Heart right ventricle (tissue), 16 donors: ENCODE measurements at regions not wholly inside any gene's neighbourhood (a gene's known extent, or its start where the extent isn't known, plus 50 kb on each side); places are given as distances from the start of the nearest gene placed in this dataset.

Source experiments
- ATAC-seq, 8 donors: fragments of 200-7000 bp; cut with Tn5 transposase; one replicate each; pipeline ENCODE4 v1.9.1; 2020; ENCODE audit warnings: mild to moderate bottlenecking in 8 of 8, moderate library complexity in 8 of 8, moderate number of reproducible peaks in 1 of 8
- DNase-seq, 2 donors: peaks; one replicate each; pipeline ENCODE4 v3.0.0-alpha.2; 2020
- H3K27ac ChIP-seq, 10 donors: fragments of 200-600 bp; sonication (generic) in 2 of 10; one replicate each; pipeline versions ENCODE4 v1.5.0 to v1.8.0; 2020 to 2022; ENCODE audit warnings: mild to moderate bottlenecking in 3 of 10
- H3K27me3 ChIP-seq, 7 donors: fragments of 200-600 bp; one replicate each; pipeline ENCODE4 v1.8.0; 2021 to 2022; ENCODE audit warnings: mild to moderate bottlenecking in 2 of 7
- H3K36me3 ChIP-seq, 9 donors: fragments of 200-600 bp; sonication (generic) in 1 of 9; one replicate each; pipeline versions ENCODE4 v1.5.0 to v1.8.0; 2020 to 2022; ENCODE audit warnings: mild to moderate bottlenecking in 2 of 9
- H3K4me1 ChIP-seq, 9 donors: fragments of 200-600 bp; sonication (generic) in 1 of 9; one replicate each; pipeline versions ENCODE4 v1.5.0 to v1.8.0; 2020 to 2022; ENCODE audit warnings: mild to moderate bottlenecking in 4 of 9
- H3K4me3 ChIP-seq, 10 donors: fragments of 200-600 bp; sonication (generic) in 2 of 10; one replicate each; pipeline versions ENCODE4 v1.5.0 to v1.8.0; 2020 to 2022; ENCODE audit warnings: mild to moderate bottlenecking in 7 of 10, moderate library complexity in 2 of 10
- H3K9me3 ChIP-seq, 11 donors: fragments of 200-600 bp in 10 of 11; sonication (generic) in 2 of 11; one replicate each; pipeline versions ENCODE4 v1.5.0 to v1.8.0; 2013 to 2022; ENCODE audit warnings: mild to moderate bottlenecking in 2 of 11, control low read depth in 1 of 11, moderate library complexity in 1 of 11
- CTCF ChIP-seq, 9 donors: fragments of 200-600 bp; sonication (generic) in 2 of 9; IDR thresholded peaks; one replicate each; pipeline versions ENCODE4 v1.5.0 to v1.8.0; 2021 to 2022; ENCODE audit warnings: antibody characterized with exemption in 9 of 9, mild to moderate bottlenecking in 5 of 9, moderate library complexity in 1 of 9
- WGBS, 2 donors: extraction: QIAGEN DNeasy Blood & Tissue Kit; methylation state at CpG; one replicate each; pipeline ENCODE4 v1.1.7; 2013; ENCODE audit warnings: inconsistent platforms in 1 of 2; 5-methylcytosine and 5-hydroxymethylcytosine counted together
- intact Hi-C, 10 donors: fragments of 100-400 bp; cut with DNase I; formaldehyde crosslinking; loops; one replicate each; pipeline versions ENCODE4 v1.11.1 to v1.14.2; 2022
- donor health status: Arrhythmogenic right ventricular cardiomyopathy.
- donor health status: ischemic (EF 13 %, LVEDD 7.1; RV severe dilation, severe dysfunction).
- donor health status: healthy with polysubstance abuse.
- donor health status: DM: no; HTN: yes; CAD: no.
- donor health status: DM: no; HTN: no; CAD: no.
- donor health status: ischemic (EF 25% LVEDD 6.9; RV normal size, moderate dysfunction).
- donor health status: ischemic (EF 25% LVEDD 5.7; RV mildly dilated, moderate dysfunction).
- donor health status: healthy.
- donor health status: DM: yes; HTN: yes; CAD: no.
- donor health status: Ischemic cardiomyopathy.
- donor health status: ischemic (EF 35%, LVEDD 5.7; RV mildly dilated, moderate dysfunction).
- donor health status: nonischemic (EF 11% LVEDD 7.7; RV severe dilation, severe dysfunction).
- donor health status: DM: yes; HTN: yes; CAD: no.
- donor health status: PGD.
- donor health status: ischemic (EF 29% LVEDD 5.4; RV normal size, mild dysfunction).
- donor health status: nonischemic (EF 23%, LVEDD 6.1; RV moderate dilation, normal function).

DNA sequence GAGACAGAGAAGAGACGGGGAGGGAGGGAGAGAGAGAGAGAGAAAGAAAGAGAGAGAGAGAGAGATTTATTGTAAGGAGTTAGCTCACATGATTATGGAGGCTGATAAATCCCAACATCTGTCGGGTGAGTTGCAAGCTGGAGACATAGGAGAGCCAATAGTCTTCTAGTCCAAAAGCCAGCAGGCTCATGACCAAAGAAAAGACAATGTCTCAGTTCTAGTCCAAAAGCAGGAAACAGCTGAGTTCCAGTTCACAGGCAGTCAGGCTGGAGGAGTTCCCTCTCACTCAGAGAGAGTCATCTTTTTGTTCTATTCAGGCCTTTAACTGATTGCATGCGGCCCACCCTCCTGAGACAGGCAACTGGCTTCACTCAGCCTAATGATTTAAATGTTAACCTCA is 416.6 kb downstream of the PREX1 start:
- WGBS, 2 donors = 49 to 65% methylated on average over 3 of the region's 3 CpGs
- H3K4me3 ChIP-seq = no peak overlapping the region

DNA sequence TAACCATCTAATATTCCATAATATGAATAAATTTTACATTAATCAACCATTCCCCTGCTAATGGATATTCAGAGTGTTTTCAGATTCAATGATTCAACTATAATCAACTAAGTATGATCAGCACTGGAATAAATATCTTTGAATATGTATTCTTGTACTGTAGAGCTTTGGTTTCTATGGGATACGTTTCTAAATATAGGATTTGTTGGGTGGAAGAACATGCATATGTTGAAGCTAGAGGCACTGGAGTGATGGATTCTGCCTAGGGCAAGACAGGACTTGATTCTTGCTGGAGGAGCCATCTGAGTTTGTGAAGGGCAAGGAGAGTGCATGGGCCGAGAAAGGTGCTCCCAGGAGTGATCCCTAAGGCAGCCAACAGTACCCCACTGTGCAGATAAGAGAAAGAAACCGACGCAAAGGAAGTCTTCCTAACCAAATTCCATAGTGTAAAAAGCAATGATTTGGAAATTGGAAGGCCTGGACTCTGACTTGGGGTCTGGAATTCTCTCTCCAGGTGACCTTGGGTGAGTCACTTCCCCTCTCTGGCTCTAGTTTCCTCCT is 418.7 kb downstream of the PREX1 start:
- DNase-seq (no peak), ATAC-seq (no peak)
- H3K9me3 ChIP-seq = no peaks in the 10 kb centered on the region
- no peak for TF ChIP-seq CTCF (IDR thresholded peaks at IDR 0.05)
- H3K36me3 ChIP-seq = no peaks in the 10 kb centered on the region
- intact Hi-C loops = no loop called here
- peaks cover 0 to 3% (median 0%) of the 10 kb centered on the region in 9 donors for H3K4me1 ChIP-seq
- no peak overlapping the region for H3K4me3 ChIP-seq
- H3K27ac ChIP-seq = no peak overlapping the region
- 74 to 88% methylated on average over 4 of the region's 4 CpGs for WGBS, 2 donors
- H3K27me3 ChIP-seq = peaks cover 0 to 11% (median 0%) of the 10 kb centered on the region in 7 donors

More for the DNA sequence above, 416.6 kb downstream of the PREX1 start:
- Histone ChIP-seq H3K36me3 (no peaks in the 10 kb centered on the region), H3K27ac (no peak overlapping the region), H3K9me3 (no peaks in the 10 kb centered on the region), H3K27me3 (peaks cover 0 to 11% (median 0%) of the 10 kb centered on the region in 7 donors), H3K4me1 (peaks cover 0 to 3% (median 0%) of the 10 kb centered on the region in 9 donors)
- DNase-seq (no peak), ATAC-seq (peak in 6 of 8 donors; percentile 35 to 64 (median 55))
- intact Hi-C loops = no loop called here
- TF ChIP-seq CTCF (IDR thresholded peaks at IDR 0.05) = no peak

DNA sequence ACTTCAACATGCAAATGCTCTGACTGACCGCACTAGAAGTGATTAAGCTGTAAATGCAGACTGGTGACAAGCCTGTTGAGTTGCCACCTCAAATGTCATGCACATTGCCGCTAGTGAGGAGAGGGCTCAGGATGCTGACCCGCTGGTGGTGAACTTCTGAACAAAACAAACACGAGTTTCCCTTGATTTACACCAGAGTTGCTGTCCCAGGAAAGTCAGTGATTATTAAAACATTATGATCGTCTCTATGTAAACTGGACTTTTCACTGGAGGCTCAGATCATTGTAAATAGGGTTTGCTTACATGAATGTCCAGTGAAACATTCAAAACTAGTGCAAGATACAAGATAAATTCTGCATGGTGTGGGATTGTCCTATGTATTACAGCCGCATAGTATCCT is 420.1 kb downstream of the PREX1 start:
- intact Hi-C loops = no loop called here
- no peaks in the 10 kb centered on the region for H3K9me3 ChIP-seq
- WGBS, 2 donors = 83 to 85% methylated on average over 6 of the region's 6 CpGs
- peaks cover 0 to 7% (median 0%) of the 10 kb centered on the region in 7 donors for H3K27me3 ChIP-seq
- no peak for DNase-seq
- H3K36me3 ChIP-seq = no peaks in the 10 kb centered on the region
- ATAC-seq = no peak
- TF ChIP-seq CTCF (IDR thresholded peaks at IDR 0.05) = no peak
- H3K4me3 ChIP-seq = no peak overlapping the region
- H3K27ac ChIP-seq = no peak overlapping the region
- peaks cover 0 to 3% (median 0%) of the 10 kb centered on the region in 9 donors for H3K4me1 ChIP-seq

- Histone ChIP-seq H3K9me3 (no peaks in the 10 kb centered on the region), H3K27me3 (peaks cover 0 to 7% (median 0%) of the 10 kb centered on the region in 7 donors), H3K4me1 (peaks cover 0 to 3% (median 0%) of the 10 kb centered on the region in 9 donors), H3K4me3 (no peak overlapping the region), H3K27ac (no peak overlapping the region), H3K36me3 (no peaks in the 10 kb centered on the region)
- intact Hi-C loops = no loop called here
- no peak for DNase-seq
- WGBS, 2 donors = 77 to 89% methylated on average over 5 of the region's 5 CpGs
- TF ChIP-seq CTCF (IDR thresholded peaks at IDR 0.05) = no peak
- peak in 1 of 8 donors; percentile 14 for ATAC-seq
Measured at GRCh38 chr20:48406912-48407340, 420.9 kb downstream of the PREX1 start.
